HEK293 (cell line): ENCODE measurements at regions not wholly inside any gene's neighbourhood (a gene's known extent, or its start where the extent isn't known, plus 50 kb on each side); places are given as distances from the start of the nearest gene placed in this dataset.

ENCODE experiments used
- CTCF ChIP-seq: fragments of 450-650 bp; formaldehyde crosslinking; IDR thresholded peaks from 2 replicates; pipeline ENCODE4 v1.5.1; 2016; ENCODE audit warnings: missing biosample characterization, missing genetic modification characterization
- IKZF3 ChIP-seq: fragments of 450-650 bp; IDR thresholded peaks from 2 replicates; pipeline ENCODE4 v1.5.0; 2018; ENCODE audit warnings: missing biosample characterization, mild to moderate bottlenecking, missing genetic modification characterization, moderate library complexity
- ZNF138 ChIP-seq: fragments of 450-650 bp; formaldehyde crosslinking; IDR thresholded peaks from 2 replicates; pipeline ENCODE4 v1.5.1; 2016; ENCODE audit warnings: missing biosample characterization, missing genetic modification characterization, borderline replicate concordance
- ZNF24 ChIP-seq: fragments of 450-650 bp; formaldehyde crosslinking; IDR thresholded peaks from 2 replicates; pipeline ENCODE4 v1.5.1; 2016; ENCODE audit warnings: missing biosample characterization, missing genetic modification characterization
- ZNF324 ChIP-seq: fragments of 450-650 bp; formaldehyde crosslinking; IDR thresholded peaks from 2 replicates; pipeline ENCODE4 v1.5.1; 2016; ENCODE audit warnings: missing biosample characterization, missing genetic modification characterization
- ZNF341 ChIP-seq: fragments of 450-650 bp; formaldehyde crosslinking; IDR thresholded peaks from 2 replicates; pipeline ENCODE4; 2016; ENCODE audit warnings: low read depth, missing biosample characterization, missing genetic modification characterization
- ZNF37A ChIP-seq: fragments of 450-650 bp; IDR thresholded peaks from 2 replicates; pipeline ENCODE4 v1.5.1; 2018; ENCODE audit warnings: missing biosample characterization, missing genetic modification characterization
- ZNF404 ChIP-seq: fragments of 450-650 bp; formaldehyde crosslinking; IDR thresholded peaks from 2 replicates; pipeline ENCODE4 v1.5.1; 2017; ENCODE audit warnings: missing biosample characterization, missing genetic modification characterization

DNA sequence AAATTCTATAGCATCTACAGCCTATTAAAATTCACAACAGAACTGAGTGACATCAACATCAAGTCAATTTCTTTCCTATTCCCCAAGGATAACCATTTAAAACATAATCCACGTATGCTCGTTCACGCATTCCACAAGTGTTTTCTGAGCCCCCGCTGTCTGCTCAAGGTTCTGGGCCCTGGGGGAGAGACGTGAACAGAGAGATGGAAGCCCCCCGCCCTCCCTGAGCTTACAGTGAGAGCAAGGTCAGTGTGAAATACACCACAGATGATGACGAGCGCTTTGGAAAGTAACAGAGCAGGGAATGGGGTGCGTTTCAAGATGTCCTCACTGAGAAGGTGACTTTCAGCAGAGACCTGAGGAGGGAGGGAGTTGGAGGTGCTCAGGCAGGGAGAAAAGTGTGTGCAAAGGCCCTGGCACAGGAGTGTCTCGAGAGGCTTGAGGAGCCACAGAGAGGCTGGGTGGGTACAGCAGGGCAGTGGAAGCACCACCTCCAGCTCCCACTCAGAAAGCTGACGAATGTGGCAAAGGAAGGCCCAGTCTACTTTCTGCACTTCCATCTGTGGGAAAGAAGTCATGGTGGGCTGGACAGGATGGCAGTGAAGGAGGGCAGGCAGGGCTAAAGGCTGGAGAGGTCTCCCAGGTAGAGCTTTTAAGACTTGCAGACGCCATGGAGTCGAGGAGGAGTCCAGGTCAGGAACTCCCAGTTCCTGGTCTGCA lies 88.3 kb downstream of the DLL1 start:
- TF ChIP-seq CTCF (tag by site-specific recombination) (no peak), ZNF24 (no peak), IKZF3 (tag by site-specific recombination) (no peak), ZNF37A (no peak), ZNF138 (tag by site-specific recombination) (no peak), ZNF324 (tag by site-specific recombination) (no peak), ZNF404 (tag by site-specific recombination) (no peak), ZNF341 (tag by site-specific recombination) (no peak)
